H9 (cell line): ENCODE measurements at regions not wholly inside any gene's neighbourhood (a gene's known extent, or its start where the extent isn't known, plus 50 kb on each side); places are given as distances from the start of the nearest gene placed in this dataset.

ENCODE experiments used
- DNase-seq: peaks from one replicate; pipeline ENCODE4 v3.0.0-alpha.2; 2017
- H2AFZ ChIP-seq: one replicate; pipeline ENCODE4 v1.6.1; 2013; ENCODE audit warnings: mild to moderate bottlenecking, low read length, control low read depth, moderate library complexity
- H2AK5ac ChIP-seq: 2 replicates; pipeline ENCODE4 v1.6.1; 2013; ENCODE audit warnings: low read length, control low read depth, mixed read lengths; ENCODE audit not compliant: insufficient read length
- H2BK120ac ChIP-seq: one replicate; pipeline ENCODE4 v1.6.1; 2013; ENCODE audit warnings: low read depth, mild to moderate bottlenecking, low read length, control low read depth, inconsistent platforms; ENCODE audit not compliant: poor library complexity, severe bottlenecking
- H2BK12ac ChIP-seq: 2 replicates; pipeline ENCODE4 v1.6.1; 2013; ENCODE audit warnings: low read length, control low read depth, mixed read lengths, low read depth; ENCODE audit not compliant: insufficient read length
- H2BK15ac ChIP-seq: 2 replicates; pipeline ENCODE4 v1.6.1; 2013; ENCODE audit warnings: low read depth, low read length, control low read depth
- H2BK20ac ChIP-seq: one replicate; pipeline ENCODE4 v1.6.1; 2013; ENCODE audit warnings: low read depth, mild to moderate bottlenecking, low read length, control low read depth, inconsistent platforms; ENCODE audit not compliant: poor library complexity, severe bottlenecking
- H2BK5ac ChIP-seq: 2 replicates; pipeline ENCODE4 v1.6.1; 2013; ENCODE audit warnings: low read length, control low read depth, mixed read lengths; ENCODE audit not compliant: insufficient read length
- H3K14ac ChIP-seq: 2 replicates; pipeline ENCODE4 v1.6.1; 2013; ENCODE audit warnings: low read length, control low read depth; ENCODE audit not compliant: insufficient read depth
- H3K18ac ChIP-seq: 2 replicates; pipeline ENCODE4 v1.6.1; 2013; ENCODE audit warnings: low read depth, mild to moderate bottlenecking, mixed read lengths, low read length, control low read depth; ENCODE audit not compliant: insufficient read length
- H3K23ac ChIP-seq: 2 replicates; pipeline ENCODE4 v1.6.1; 2013; ENCODE audit warnings: low read length, control low read depth, mixed read lengths, low read depth; ENCODE audit not compliant: insufficient read length
- H3K23me2 ChIP-seq: 2 replicates; pipeline ENCODE4 v1.6.1; 2013; ENCODE audit warnings: low read depth, mild to moderate bottlenecking, mixed read lengths, low read length, control low read depth; ENCODE audit not compliant: insufficient read length, poor library complexity, severe bottlenecking
- H3K27ac ChIP-seq: 2 replicates; pipeline ENCODE4 v1.5.1; 2013; ENCODE audit warnings: low read length, control low read depth, mixed read lengths, low read depth; ENCODE audit not compliant: insufficient read length
- H3K27me3 ChIP-seq: 2 replicates; pipeline ENCODE4 v1.6.1; 2013; ENCODE audit warnings: low read length, control low read depth, inconsistent platforms; ENCODE audit not compliant: insufficient read depth
- H3K4ac ChIP-seq: 2 replicates; pipeline ENCODE4 v1.6.1; 2013; ENCODE audit warnings: low read depth, mild to moderate bottlenecking, control low read depth, inconsistent platforms, low read length, moderate library complexity
- H3K4me1 ChIP-seq: 2 replicates; pipeline ENCODE4 v1.6.1; 2013; ENCODE audit warnings: low read length, control low read depth, inconsistent platforms; ENCODE audit not compliant: insufficient read depth
- H3K4me2 ChIP-seq: 2 replicates; pipeline ENCODE4 v1.6.1; 2013; ENCODE audit warnings: low read length, control low read depth, mixed read lengths; ENCODE audit not compliant: insufficient read length, insufficient read depth
- H3K56ac ChIP-seq: 2 replicates; pipeline ENCODE4 v1.6.1; 2013; ENCODE audit warnings: low read depth, mild to moderate bottlenecking, mixed read lengths, low read length, control low read depth; ENCODE audit not compliant: insufficient read length
- H3K79me1 ChIP-seq: 2 replicates; pipeline ENCODE4 v1.6.1; 2013; ENCODE audit warnings: low read depth, mild to moderate bottlenecking, moderate library complexity, low read length, control low read depth, inconsistent platforms; ENCODE audit not compliant: insufficient read depth, poor library complexity, severe bottlenecking
- H3K79me2 ChIP-seq: 2 replicates; pipeline ENCODE4 v1.6.1; 2013; ENCODE audit warnings: low read length, control low read depth, inconsistent platforms; ENCODE audit not compliant: insufficient read depth
- H3K9ac ChIP-seq: 2 replicates; pipeline ENCODE4 v1.6.1; 2013; ENCODE audit warnings: low read length, control low read depth, mixed read lengths; ENCODE audit not compliant: insufficient read length; ENCODE audit errors: extremely low read depth
- H3K9me3 ChIP-seq: one replicate; pipeline ENCODE4 v1.6.1; 2013; ENCODE audit warnings: low read depth, low read length, inconsistent platforms; ENCODE audit not compliant: control insufficient read depth
- H3T11ph ChIP-seq: one replicate; pipeline ENCODE4 v1.6.1; 2013; ENCODE audit warnings: mild to moderate bottlenecking, low read length, control low read depth, inconsistent platforms
- H4K20me1 ChIP-seq: one replicate; pipeline ENCODE4 v1.6.1; 2013; ENCODE audit not compliant: control insufficient read depth, insufficient read length, insufficient read depth
- H4K5ac ChIP-seq: 2 replicates; pipeline ENCODE4 v1.6.1; 2013; ENCODE audit warnings: low read depth, mild to moderate bottlenecking, mixed read lengths, low read length, control low read depth; ENCODE audit not compliant: insufficient read length
- H4K8ac ChIP-seq: replicated peaks from 2 replicates; pipeline ENCODE4 v1.6.1; 2013; ENCODE audit warnings: low read length, control low read depth, mixed read lengths, low read depth; ENCODE audit not compliant: insufficient read length
- H4K91ac ChIP-seq: 2 replicates; pipeline ENCODE4 v1.6.1; 2013; ENCODE audit warnings: low read depth, mild to moderate bottlenecking, moderate library complexity, mixed read lengths, low read length, control low read depth; ENCODE audit not compliant: insufficient read length
- H3K27ac Mint-ChIP-seq, 3 experiments: 2 replicates in 2 of 3; 3 replicates in 1 of 3; pipeline ENCODE4 v1.8.0; 2020 to 2021; ENCODE audit warnings: mixed read lengths in 3 of 3, mild to moderate bottlenecking in 1 of 3, moderate library complexity in 1 of 3
- H3K27me3 Mint-ChIP-seq: 2 replicates; pipeline ENCODE4 v1.8.0; 2021; ENCODE audit warnings: low read depth, mild to moderate bottlenecking, moderate library complexity, mixed read lengths
- H3K36me3 Mint-ChIP-seq, 3 experiments: 2 replicates in 2 of 3; 3 replicates in 1 of 3; pipeline ENCODE4 v1.8.0; 2020 to 2021; ENCODE audit warnings: low read depth in 3 of 3, mixed read lengths in 3 of 3; ENCODE audit not compliant: insufficient read depth in 1 of 3
- H3K4me1 Mint-ChIP-seq, 2 experiments: 2 replicates each; pipeline ENCODE4 v1.8.0; 2020; ENCODE audit warnings: mixed read lengths in 2 of 2
- H3K4me3 Mint-ChIP-seq, 2 experiments: 2 replicates in 1 of 2; 3 replicates in 1 of 2; pipeline ENCODE4 v1.8.0; 2020 to 2021; ENCODE audit warnings: mild to moderate bottlenecking in 2 of 2, mixed read lengths in 2 of 2, moderate library complexity in 1 of 2
- H3K9me3 Mint-ChIP-seq, 2 experiments: 2 replicates in 1 of 2; 3 replicates in 1 of 2; pipeline ENCODE4 v1.8.0; 2020; ENCODE audit warnings: mild to moderate bottlenecking in 2 of 2, mixed read lengths in 2 of 2, moderate library complexity in 1 of 2
- WGBS: extraction: QIAGEN DNeasy Blood & Tissue Kit; methylation state at CpG from one replicate; pipeline ENCODE4 v1.1.7; 2013; ENCODE audit warnings: missing lambda C conversion rate, low lambda C conversion rate, mixed read lengths; ENCODE audit not compliant: insufficient read length; ENCODE audit errors: extremely low coverage; 5-methylcytosine and 5-hydroxymethylcytosine counted together
- TF ChIP-seq, protein P1 (sequence below): fragments of 200-600 bp; sonication (generic); conservative IDR thresholded peaks from 3 replicates; pipeline ENCODE4 v1.8.0; 2021; ENCODE audit warnings: antibody characterized with exemption, mild to moderate bottlenecking

GRCh38 chr7:22555476-22555875 is 55.5 kb upstream of the STEAP1B start:
- Histone ChIP-seq H3K18ac (no peak overlapping the region), H4K5ac (no peak overlapping the region), H2BK20ac (no peak overlapping the region), H3K23me2 (no peaks in the 10 kb centered on the region), H2BK12ac (no peak overlapping the region), H3K79me2 (no peaks in the 10 kb centered on the region), H3K4me1 (peaks cover 6% of the 10 kb centered on the region; the same call in 1 of the 2 replicates), H3K4me2 (no peak overlapping the region), H3K9ac (no peak overlapping the region), H3K79me1 (no peaks in the 10 kb centered on the region), H4K20me1 (no peaks in the 10 kb centered on the region), H3K27me3 (no peaks in the 10 kb centered on the region), H3K27ac (no peak overlapping the region), H3T11ph (no peak overlapping the region), H2AK5ac (no peak overlapping the region), H2AFZ (no peak overlapping the region), H3K14ac (no peak overlapping the region), H4K91ac (no peak overlapping the region), H3K23ac (no peak overlapping the region), H2BK15ac (no peak overlapping the region), H4K8ac (no peak overlapping the region), H3K56ac (no peak overlapping the region), H2BK120ac (no peak overlapping the region), H3K9me3 (no peaks in the 10 kb centered on the region), H2BK5ac (no peak overlapping the region), H3K4ac (no peak overlapping the region)
- Mint-ChIP-seq H3K4me1 (peaks cover 25 to 27% of the 10 kb centered on the region in 2 experiments), H3K27me3 (peaks cover 1% of the 10 kb centered on the region; the same call in 1 of the 2 replicates), H3K27ac (no peak overlapping the region), H3K36me3 (no peaks in the 10 kb centered on the region; a peak in 1 of 7 replicates), H3K9me3 (no peaks in the 10 kb centered on the region), H3K4me3 (no peak overlapping the region)
- WGBS = no CpG with 5 or more reads among the region's 8 CpGs
- no peak for DNase-seq
- TF ChIP-seq, protein P1, sequence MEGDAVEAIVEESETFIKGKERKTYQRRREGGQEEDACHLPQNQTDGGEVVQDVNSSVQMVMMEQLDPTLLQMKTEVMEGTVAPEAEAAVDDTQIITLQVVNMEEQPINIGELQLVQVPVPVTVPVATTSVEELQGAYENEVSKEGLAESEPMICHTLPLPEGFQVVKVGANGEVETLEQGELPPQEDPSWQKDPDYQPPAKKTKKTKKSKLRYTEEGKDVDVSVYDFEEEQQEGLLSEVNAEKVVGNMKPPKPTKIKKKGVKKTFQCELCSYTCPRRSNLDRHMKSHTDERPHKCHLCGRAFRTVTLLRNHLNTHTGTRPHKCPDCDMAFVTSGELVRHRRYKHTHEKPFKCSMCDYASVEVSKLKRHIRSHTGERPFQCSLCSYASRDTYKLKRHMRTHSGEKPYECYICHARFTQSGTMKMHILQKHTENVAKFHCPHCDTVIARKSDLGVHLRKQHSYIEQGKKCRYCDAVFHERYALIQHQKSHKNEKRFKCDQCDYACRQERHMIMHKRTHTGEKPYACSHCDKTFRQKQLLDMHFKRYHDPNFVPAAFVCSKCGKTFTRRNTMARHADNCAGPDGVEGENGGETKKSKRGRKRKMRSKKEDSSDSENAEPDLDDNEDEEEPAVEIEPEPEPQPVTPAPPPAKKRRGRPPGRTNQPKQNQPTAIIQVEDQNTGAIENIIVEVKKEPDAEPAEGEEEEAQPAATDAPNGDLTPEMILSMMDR = no peak
